IMR-90 (cell line): ENCODE measurements at regions not wholly inside any gene's neighbourhood (a gene's known extent, or its start where the extent isn't known, plus 50 kb on each side); places are given as distances from the start of the nearest gene placed in this dataset.

Experiments
- ATAC-seq: fragments of 200-7000 bp; cut with Tn5 transposase; 2 replicates; pipeline ENCODE4 v1.9.1; 2020; ENCODE audit warnings: low read depth, mild to moderate bottlenecking, moderate library complexity
- BruUV-seq: library from RNA; stranded (reverse); fragments of 400-500 nt; replicated peaks from 2 replicates; lab custom pipeline; 2021; lab: Mats Ljungman, UMichigan
- CTCF ChIA-PET: fragments of 300-600 bp; formaldehyde crosslinking; extraction: SDS; loops from one replicate; lab custom pipeline; 2021; ENCODE audit warnings: antibody characterized with exemption; lab: Yijun Ruan, JAX
- POLR2A ChIA-PET: fragments of 300-600 bp; sonication (Branson Sonifier 250); formaldehyde crosslinking; loops from one replicate; lab custom pipeline; 2022; ENCODE audit warnings: antibody characterized with exemption; ENCODE audit not compliant: unreplicated experiment; lab: Charles Lee
- DNase-seq: peaks from one replicate; pipeline ENCODE4 v3.0.0; 2013
- H2AFZ ChIP-seq: replicated peaks from 2 replicates; pipeline ENCODE3; 2013; ENCODE audit warnings: low read length, mild to moderate bottlenecking; ENCODE audit not compliant: poor library complexity
- H2AK5ac ChIP-seq: 2 replicates; pipeline ENCODE4 v1.6.1; 2013; ENCODE audit warnings: low read depth, low read length, inconsistent platforms
- H2AK9ac ChIP-seq: replicated peaks from 2 replicates; pipeline ENCODE3; 2013; ENCODE audit warnings: mild to moderate bottlenecking, low read depth, low read length, moderate library complexity; ENCODE audit not compliant: poor library complexity
- H2BK120ac ChIP-seq: 2 replicates; pipeline ENCODE4 v1.6.1; 2013; ENCODE audit warnings: low read depth, low read length, inconsistent platforms
- H2BK15ac ChIP-seq: 3 replicates; pipeline ENCODE4 v1.6.1; 2013; ENCODE audit warnings: low read depth, low read length, inconsistent platforms
- H2BK20ac ChIP-seq: 2 replicates; pipeline ENCODE4 v1.6.1; 2013; ENCODE audit warnings: low read depth, mild to moderate bottlenecking, inconsistent platforms, low read length, moderate library complexity
- H2BK5ac ChIP-seq: 2 replicates; pipeline ENCODE4 v1.6.1; 2013; ENCODE audit warnings: mild to moderate bottlenecking, low read depth, low read length, inconsistent platforms; ENCODE audit not compliant: poor library complexity, severe bottlenecking
- H3K14ac ChIP-seq: replicated peaks from 2 replicates; pipeline ENCODE4 v1.6.1; 2013; ENCODE audit warnings: low read depth, low read length, inconsistent platforms
- H3K18ac ChIP-seq: 2 replicates; pipeline ENCODE4 v1.6.1; 2013; ENCODE audit warnings: low read depth, low read length, control low read depth
- H3K23ac ChIP-seq: 2 replicates; pipeline ENCODE4 v1.6.1; 2013; ENCODE audit warnings: low read depth, low read length, inconsistent platforms
- H3K27ac ChIP-seq: 2 replicates; pipeline ENCODE4 v1.5.1; 2013; ENCODE audit warnings: mild to moderate bottlenecking, control low read depth, low read length; ENCODE audit not compliant: insufficient read depth
- H3K27me3 ChIP-seq: 2 replicates; pipeline ENCODE4 v1.6.1; 2013; ENCODE audit warnings: low read length; ENCODE audit not compliant: control insufficient read depth, insufficient read depth
- H3K36me3 ChIP-seq: 2 replicates; pipeline ENCODE4 v1.6.1; 2013; ENCODE audit warnings: low read length, mixed read lengths; ENCODE audit not compliant: control insufficient read depth, insufficient read depth
- H3K4ac ChIP-seq: 2 replicates; pipeline ENCODE4 v1.6.1; 2013; ENCODE audit warnings: low read depth, low read length, inconsistent platforms
- H3K4me1 ChIP-seq: 2 replicates; pipeline ENCODE4 v1.6.1; 2013; ENCODE audit warnings: low read length, mixed read lengths; ENCODE audit not compliant: control insufficient read depth, insufficient read depth
- H3K4me2 ChIP-seq: 2 replicates; pipeline ENCODE4 v1.6.1; 2013; ENCODE audit warnings: low read depth, mild to moderate bottlenecking, control low read depth, low read length, moderate library complexity
- H3K4me3 ChIP-seq: 2 replicates; pipeline ENCODE4 v1.5.1; 2013; ENCODE audit warnings: low read depth, mild to moderate bottlenecking, control low read depth, low read length, moderate library complexity; ENCODE audit not compliant: insufficient read depth
- H3K56ac ChIP-seq: 2 replicates; pipeline ENCODE4 v1.6.1; 2013; ENCODE audit warnings: low read length, inconsistent platforms; ENCODE audit not compliant: insufficient read depth; ENCODE audit errors: extremely low read depth
- H3K79me1 ChIP-seq, 2 experiments: 2 replicates each; pipeline ENCODE4 v1.6.1; 2013; ENCODE audit warnings: low read length in 2 of 2, inconsistent platforms in 1 of 2, low read depth in 1 of 2
- H3K9ac ChIP-seq: 2 replicates; pipeline ENCODE4 v1.6.1; 2013; ENCODE audit warnings: low read depth, low read length, control low read depth
- H3K9me1 ChIP-seq: 2 replicates; pipeline ENCODE4 v1.6.1; 2013; ENCODE audit warnings: low read length, inconsistent platforms; ENCODE audit not compliant: insufficient read depth
- H3K9me3 ChIP-seq: 2 replicates; pipeline ENCODE4 v1.6.1; 2013; ENCODE audit warnings: low read length; ENCODE audit not compliant: control insufficient read depth, insufficient read depth
- H4K20me1 ChIP-seq: 2 replicates; pipeline ENCODE4 v1.6.1; 2013; ENCODE audit warnings: low read length, inconsistent platforms; ENCODE audit not compliant: insufficient read depth
- H4K5ac ChIP-seq: 2 replicates; pipeline ENCODE4 v1.6.1; 2013; ENCODE audit warnings: mild to moderate bottlenecking, low read depth, low read length, control low read depth
- H4K8ac ChIP-seq, 2 experiments: 2 replicates each; pipeline ENCODE4 v1.6.1; 2013; ENCODE audit warnings: low read depth in 2 of 2, low read length in 2 of 2, control low read depth in 1 of 2, inconsistent platforms in 1 of 2
- H4K91ac ChIP-seq: 2 replicates; pipeline ENCODE4 v1.6.1; 2013; ENCODE audit warnings: low read depth, low read length, inconsistent platforms; ENCODE audit not compliant: insufficient read depth
- CHD1 ChIP-seq: IDR thresholded peaks from 2 replicates; pipeline ENCODE4 v1.6.1; 2012; ENCODE audit warnings: low read depth, low read length, improper control_type of control experiment
- FOS ChIP-seq: fragments of 150-350 bp; IDR thresholded peaks from 2 replicates; pipeline ENCODE4 v1.6.1; 2016; ENCODE audit warnings: low read depth, low read length
- MAFK ChIP-seq: IDR thresholded peaks from 2 replicates; pipeline ENCODE4 v1.6.1; 2012; ENCODE audit warnings: low read depth, low read length, improper control_type of control experiment
- MXI1 ChIP-seq: IDR thresholded peaks from 2 replicates; pipeline ENCODE4 v1.6.1; 2012; ENCODE audit warnings: low read depth, mild to moderate bottlenecking, low read length, moderate library complexity, borderline replicate concordance
- RCOR1 ChIP-seq: IDR thresholded peaks from 2 replicates; pipeline ENCODE4 v1.6.1; 2012; ENCODE audit warnings: mild to moderate bottlenecking, low read length, improper control_type of control experiment; ENCODE audit not compliant: insufficient replicate concordance
- SMC3 ChIP-seq: fragments of 150-350 bp; IDR thresholded peaks from 2 replicates; pipeline ENCODE4 v1.6.1; 2016; ENCODE audit warnings: low read depth, mild to moderate bottlenecking, antibody characterized with exemption, low read length, moderate library complexity
- WGBS, 2 experiments: methylation state at CpG; one replicate each; pipeline versions ENCODE4 v1.1.5 to v1.1.7; 2013; ENCODE audit warnings: missing lambda C conversion rate in 2 of 2; ENCODE audit not compliant: insufficient read length in 1 of 2; ENCODE audit errors: extremely low coverage in 2 of 2; 5-methylcytosine and 5-hydroxymethylcytosine counted together
- dilution Hi-C: fragments of 300-500 bp; cut with HindIII; formaldehyde crosslinking; loops from one replicate; pipeline ENCODE4 v1.14.3; 2018; ENCODE audit warnings: low sequenced_read_pairs; ENCODE audit not compliant: unreplicated experiment
- in situ Hi-C: fragments of 300-500 bp; cut with MboI; formaldehyde crosslinking; loops from 3 replicates; pipeline ENCODE4 v1.14.3; 2019; ENCODE audit warnings: low sequenced_read_pairs, inconsistent platforms, mixed read lengths
- intact Hi-C: fragments of 100-400 bp; cut with micrococcal nuclease; formaldehyde crosslinking; loops from 2 replicates; pipeline ENCODE4 v1.10.0; 2022
- TF ChIP-seq, protein P1 (sequence below): fragments of 150-350 bp; IDR thresholded peaks from 2 replicates; pipeline ENCODE4 v1.6.1; 2016; ENCODE audit warnings: low read depth, mild to moderate bottlenecking, low read length, moderate library complexity, borderline replicate concordance

GRCh38 chr3:25884981-25885380, 95.1 kb downstream of the OXSM start:
- Histone ChIP-seq H3K56ac (no peak overlapping the region), H3K9ac (no peak overlapping the region), H3K4ac (no peak overlapping the region), H3K4me2 (no peak overlapping the region), H3K14ac (no peak overlapping the region), H2BK120ac (no peak overlapping the region), H3K23ac (no peak overlapping the region), H3K9me3 (no peaks in the 10 kb centered on the region), H4K91ac (no peak overlapping the region), H3K27ac (no peak overlapping the region), H3K4me3 (no peak overlapping the region), H2AK9ac (no peak overlapping the region), H2BK20ac (no peak overlapping the region), H2BK5ac (no peak overlapping the region), H3K4me1 (0 out of 2 replicates have a peak, but pooled peaks cover 2% of the 10 kb centered on the region), H4K5ac (no peak overlapping the region), H3K18ac (no peak overlapping the region), H4K8ac (no peak overlapping the region), H2AK5ac (no peak overlapping the region), H4K20me1 (no peaks in the 10 kb centered on the region), H3K27me3 (no peaks in the 10 kb centered on the region), H3K36me3 (no peaks in the 10 kb centered on the region), H3K9me1 (no peaks in the 10 kb centered on the region), H2AFZ (no peak overlapping the region), H2BK15ac (no peak overlapping the region), H3K79me1 (no peaks in the 10 kb centered on the region)
- CTCF ChIA-PET: no interaction called here
- ATAC-seq: no peak
- dilution Hi-C loops: no loop called here
- in situ Hi-C loops: no loop called here
- no peak for DNase-seq
- BruUV-seq: no TSS peak
- POLR2A ChIA-PET: no interaction called here
- no CpG with 5 or more reads among the region's 2 CpGs for WGBS, 2 experiments
- TF ChIP-seq MAFK (no peak), FOS (no peak), SMC3 (no peak), MXI1 (no peak), CHD1 (no peak), RCOR1 (no peak)
- TF ChIP-seq, protein P1, sequence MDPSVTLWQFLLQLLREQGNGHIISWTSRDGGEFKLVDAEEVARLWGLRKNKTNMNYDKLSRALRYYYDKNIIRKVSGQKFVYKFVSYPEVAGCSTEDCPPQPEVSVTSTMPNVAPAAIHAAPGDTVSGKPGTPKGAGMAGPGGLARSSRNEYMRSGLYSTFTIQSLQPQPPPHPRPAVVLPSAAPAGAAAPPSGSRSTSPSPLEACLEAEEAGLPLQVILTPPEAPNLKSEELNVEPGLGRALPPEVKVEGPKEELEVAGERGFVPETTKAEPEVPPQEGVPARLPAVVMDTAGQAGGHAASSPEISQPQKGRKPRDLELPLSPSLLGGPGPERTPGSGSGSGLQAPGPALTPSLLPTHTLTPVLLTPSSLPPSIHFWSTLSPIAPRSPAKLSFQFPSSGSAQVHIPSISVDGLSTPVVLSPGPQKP: no peak
- intact Hi-C loops: no loop called here
